H1 (cell line): ENCODE measurements at regions not wholly inside any gene's neighbourhood (a gene's known extent, or its start where the extent isn't known, plus 50 kb on each side); places are given as distances from the start of the nearest gene placed in this dataset.

Source experiments
- CTCF ChIP-seq, 3 experiments: IDR thresholded peaks; 1 replicate in 2 of 3; 2 replicates in 1 of 3; pipeline versions ENCODE4 v1.5.1 to v1.6.1; 2011; ENCODE audit warnings: low read length in 3 of 3, mild to moderate bottlenecking in 3 of 3, inconsistent platforms in 2 of 3, low read depth in 1 of 3, moderate library complexity in 1 of 3; ENCODE audit not compliant: insufficient read depth in 1 of 3; ENCODE audit errors: control extremely low read depth in 1 of 3
- HDAC6 ChIP-seq: IDR thresholded peaks from one replicate; pipeline ENCODE4 v1.7.1; 2012; ENCODE audit warnings: low read depth, mild to moderate bottlenecking, inconsistent platforms, low read length, moderate library complexity
- KDM1A ChIP-seq: fragments of 200-600, 300-600 bp; sonication (generic); IDR thresholded peaks from 2 replicates; pipeline ENCODE4 v1.7.1; 2016; ENCODE audit warnings: mild to moderate bottlenecking, low read length, borderline replicate concordance
- ZNF274 ChIP-seq: IDR thresholded peaks from 2 replicates; pipeline ENCODE4 v1.7.0; 2012; ENCODE audit warnings: low read length, borderline replicate concordance; ENCODE audit errors: extremely low read depth

GRCh38 chr14:85041618-85042017 lies 488.3 kb upstream of the FLRT2 start (continued):
- no peak for TF ChIP-seq CTCF (IDR thresholded peaks at IDR 0.05; ENCODE audit: control extremely low read depth in 1 of 3, insufficient read depth in 1 of 3, low read depth in 1 of 3, low read length in 3 of 3)
- no peak for TF ChIP-seq HDAC6
- TF ChIP-seq ZNF274 = no peak
- TF ChIP-seq KDM1A = no peak
